ENCODE measurements at regions not wholly inside any gene's neighbourhood (a gene's known extent, or its start where the extent isn't known, plus 50 kb on each side); places are given as distances from the start of the nearest gene placed in this dataset.

DNA sequence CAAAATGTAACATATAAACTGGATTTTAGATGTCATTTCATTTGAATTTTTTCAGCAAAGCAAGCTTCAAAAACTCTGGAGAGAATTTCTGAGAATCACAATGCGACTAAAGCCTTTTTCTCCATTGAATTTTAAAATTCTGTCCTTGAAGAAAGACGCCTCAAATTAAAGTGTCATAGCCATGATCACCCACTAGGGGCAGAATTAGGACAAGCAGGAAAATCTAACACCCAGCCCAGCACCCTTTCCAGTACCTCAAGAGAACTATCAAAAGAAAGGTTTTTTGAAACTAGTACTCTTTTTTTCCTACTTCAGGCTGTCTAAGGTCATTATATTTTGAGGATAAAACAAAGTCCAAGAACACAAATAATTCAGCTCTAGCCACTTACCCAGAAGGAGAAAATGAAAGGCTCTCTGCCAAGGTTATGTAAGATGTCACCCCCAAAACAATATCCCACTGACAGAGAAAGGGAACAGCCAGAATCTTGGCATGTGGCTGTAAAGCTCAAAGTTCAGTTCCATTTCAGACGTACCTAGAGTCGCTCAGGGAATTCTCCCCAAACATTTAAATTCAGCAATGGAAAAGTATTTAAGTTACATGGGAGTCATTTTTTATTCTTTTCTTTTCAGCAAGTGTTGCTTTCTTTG, 299.4 kb downstream of the SNX13 start:
- TF ChIP-seq, protein P1, sequence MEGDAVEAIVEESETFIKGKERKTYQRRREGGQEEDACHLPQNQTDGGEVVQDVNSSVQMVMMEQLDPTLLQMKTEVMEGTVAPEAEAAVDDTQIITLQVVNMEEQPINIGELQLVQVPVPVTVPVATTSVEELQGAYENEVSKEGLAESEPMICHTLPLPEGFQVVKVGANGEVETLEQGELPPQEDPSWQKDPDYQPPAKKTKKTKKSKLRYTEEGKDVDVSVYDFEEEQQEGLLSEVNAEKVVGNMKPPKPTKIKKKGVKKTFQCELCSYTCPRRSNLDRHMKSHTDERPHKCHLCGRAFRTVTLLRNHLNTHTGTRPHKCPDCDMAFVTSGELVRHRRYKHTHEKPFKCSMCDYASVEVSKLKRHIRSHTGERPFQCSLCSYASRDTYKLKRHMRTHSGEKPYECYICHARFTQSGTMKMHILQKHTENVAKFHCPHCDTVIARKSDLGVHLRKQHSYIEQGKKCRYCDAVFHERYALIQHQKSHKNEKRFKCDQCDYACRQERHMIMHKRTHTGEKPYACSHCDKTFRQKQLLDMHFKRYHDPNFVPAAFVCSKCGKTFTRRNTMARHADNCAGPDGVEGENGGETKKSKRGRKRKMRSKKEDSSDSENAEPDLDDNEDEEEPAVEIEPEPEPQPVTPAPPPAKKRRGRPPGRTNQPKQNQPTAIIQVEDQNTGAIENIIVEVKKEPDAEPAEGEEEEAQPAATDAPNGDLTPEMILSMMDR (IDR thresholded peaks at IDR 0.05; ENCODE audit: low read depth, low read length), result peak; percentile 49
- TF ChIP-seq EZH2phosphoT487 (IDR thresholded peaks at IDR 0.05; ENCODE audit: low read depth), result no peak
